K562 (cell line): ENCODE measurements at regions not wholly inside any gene's neighbourhood (a gene's known extent, or its start where the extent isn't known, plus 50 kb on each side); places are given as distances from the start of the nearest gene placed in this dataset.

Experiments used
- ATAC-seq: fragments of 200-7000 bp; cut with Tn5 transposase; 3 replicates; pipeline ENCODE4 v1.9.1; 2020; ENCODE audit warnings: moderate library complexity
- BruUV-seq: library from RNA; stranded (reverse); fragments of 400-500 nt; replicated peaks from 2 replicates; lab custom pipeline; 2021; lab: Mats Ljungman, UMichigan
- CTCF ChIA-PET: fragments of 300-600 bp; formaldehyde crosslinking; extraction: SDS; loops from one replicate; lab custom pipeline; 2021; ENCODE audit warnings: low intra/inter-chr PET ratio; lab: Yijun Ruan, JAX
- POLR2A ChIA-PET: fragments of 300-600, 350-650 bp; sonication (Branson Sonifier 250); formaldehyde crosslinking; extraction: SDS; loops from one replicate; lab custom pipeline; 2021; ENCODE audit warnings: antibody characterized with exemption, inconsistent platforms; lab: Yijun Ruan, JAX
- DNase-seq, 4 experiments: peaks; one replicate each; pipeline versions ENCODE4 v3.0.0 to v3.0.0-alpha.2; 2011 to 2018; ENCODE audit warnings: low spot score in 3 of 4, mixed read lengths in 3 of 4; ENCODE audit errors: extremely low read depth in 1 of 4
- FAIRE-seq: peaks from 2 replicates; lab custom pipeline; 2011; peaks lifted over from hg19 to GRCh38; lab: Jason Lieb, UNC
- H2AFZ ChIP-seq: 2 replicates; pipeline ENCODE4 v1.6.0; 2011; ENCODE audit warnings: low read depth, low read length, control low read depth, inconsistent platforms
- H3K27ac ChIP-seq: fragments of 200-600 bp; 3 replicates; pipeline ENCODE4 v1.8.0; 2011; ENCODE audit warnings: low read depth, mild to moderate bottlenecking, control low read depth, inconsistent platforms, low read length, moderate library complexity, mixed read lengths; ENCODE audit errors: extremely low read depth
- H3K27me3 ChIP-seq, 2 experiments: fragments of 300-600 bp in 1 of 2; 2 replicates in 1 of 2; 3 replicates in 1 of 2; pipeline versions ENCODE4 v1.6.0 to v1.8.0; 2011; ENCODE audit warnings: inconsistent platforms in 2 of 2, low read length in 2 of 2, mild to moderate bottlenecking in 1 of 2, mixed read lengths in 1 of 2, moderate library complexity in 1 of 2; ENCODE audit not compliant: control insufficient read depth in 2 of 2, insufficient read depth in 2 of 2
- H3K36me3 ChIP-seq: fragments of 300-600 bp; 3 replicates; pipeline ENCODE4 v1.8.0; 2011; ENCODE audit warnings: mild to moderate bottlenecking, low read length, inconsistent platforms; ENCODE audit not compliant: control insufficient read depth, insufficient read depth
- H3K4me1 ChIP-seq, 2 experiments: fragments of 200-600 bp in 1 of 2; replicated peaks in 1 of 2; 2 replicates in 1 of 2; 3 replicates in 1 of 2; pipeline versions ENCODE4 v1.5.1 to v1.8.0; 2011; ENCODE audit warnings: inconsistent platforms in 2 of 2, low read length in 2 of 2, mild to moderate bottlenecking in 1 of 2, mixed read lengths in 1 of 2, moderate library complexity in 1 of 2; ENCODE audit not compliant: control insufficient read depth in 2 of 2, insufficient read depth in 2 of 2
- H3K4me2 ChIP-seq: 2 replicates; pipeline ENCODE4 v1.6.1; 2011; ENCODE audit warnings: low read length, control low read depth, inconsistent platforms, mixed read lengths; ENCODE audit not compliant: insufficient read depth
- H3K4me3 ChIP-seq: fragments of 200-600 bp; sonication (generic), shearing (Covaris generic); 2 replicates; pipeline ENCODE4 v1.5.1; 2016; ENCODE audit warnings: control low read depth, inconsistent platforms
- H3K79me2 ChIP-seq: fragments of 200-600 bp; 3 replicates; pipeline ENCODE4 v1.8.0; 2011; ENCODE audit warnings: low read length, inconsistent platforms; ENCODE audit not compliant: control insufficient read depth, insufficient read depth
- H3K9ac ChIP-seq, 2 experiments: 2 replicates each; pipeline versions ENCODE4 v1.6.0 to v1.6.1; 2011; ENCODE audit warnings: low read depth in 2 of 2, low read length in 2 of 2, control low read depth in 1 of 2, inconsistent platforms in 1 of 2, mild to moderate bottlenecking in 1 of 2, mixed read lengths in 1 of 2; ENCODE audit not compliant: insufficient read depth in 1 of 2
- H3K9me1 ChIP-seq: one replicate; pipeline ENCODE4 v1.6.0; 2011; ENCODE audit warnings: inconsistent platforms, mild to moderate bottlenecking, low read length, moderate library complexity; ENCODE audit not compliant: control insufficient read depth, insufficient read depth
- H3K9me3 ChIP-seq: replicated peaks from 2 replicates; pipeline ENCODE4 v1.5.1; 2011; ENCODE audit warnings: low read depth, low read length, inconsistent platforms; ENCODE audit not compliant: control insufficient read depth, insufficient read depth
- H4K20me1 ChIP-seq: replicated peaks from 2 replicates; pipeline ENCODE4 v1.6.1; 2011; ENCODE audit warnings: low read length, inconsistent platforms, mixed read lengths; ENCODE audit not compliant: control insufficient read depth, insufficient read depth
- BHLHE40 ChIP-seq: IDR thresholded peaks from 2 replicates; pipeline ENCODE4 v1.6.1; 2011; ENCODE audit warnings: low read length, improper control_type of control experiment
- C11orf30 ChIP-seq: fragments of 450-650 bp; IDR thresholded peaks from 2 replicates; pipeline ENCODE4 v1.6.1; 2016; ENCODE audit warnings: low read depth, mild to moderate bottlenecking
- CHD4 ChIP-seq: fragments of 200-600 bp; sonication (generic); IDR thresholded peaks from 3 replicates; pipeline ENCODE4 v1.6.1; 2012; ENCODE audit warnings: low read depth, mild to moderate bottlenecking, mixed read lengths, low read length, inconsistent platforms; ENCODE audit not compliant: insufficient read depth, insufficient replicate concordance, poor library complexity, severe bottlenecking
- CREB5 ChIP-seq: fragments of 250-450 bp; sonication (Bioruptor Pico); IDR thresholded peaks from 2 replicates; pipeline ENCODE4 v1.5.0; 2020; ENCODE audit warnings: mild to moderate bottlenecking
- EP300 ChIP-seq: IDR thresholded peaks from 2 replicates; pipeline ENCODE4 v1.6.1; 2012; ENCODE audit warnings: low read length, improper control_type of control experiment
- GATAD2A ChIP-seq: fragments of 450-650 bp; IDR thresholded peaks from 2 replicates; pipeline ENCODE4 v1.6.1; 2017
- NCOA2 ChIP-seq, 2 experiments: fragments of 450-650 bp; IDR thresholded peaks; 2 replicates each; pipeline ENCODE4 v1.6.1; 2018; ENCODE audit warnings: mild to moderate bottlenecking in 2 of 2, moderate library complexity in 1 of 2; ENCODE audit not compliant: partially characterized antibody in 2 of 2
- NR2C2 ChIP-seq, 2 experiments: fragments of 200-800 bp in 1 of 2; sonication (Bioruptor generic) in 1 of 2; sonication (generic) in 1 of 2; formaldehyde crosslinking in 1 of 2; IDR thresholded peaks; 2 replicates each; pipeline versions ENCODE4 v1.6.1 to v1.8.0; 2016 to 2022; ENCODE audit warnings: mild to moderate bottlenecking in 1 of 2, missing compliant biosample characterization in 1 of 2, missing genetic modification characterization in 1 of 2, missing genetic modification reagents in 1 of 2
- PHB2 ChIP-seq: fragments of 450-650 bp; IDR thresholded peaks from 2 replicates; pipeline ENCODE4 v1.6.1; 2017; ENCODE audit warnings: low read depth
- PHF20 ChIP-seq: fragments of 450-650 bp; IDR thresholded peaks from 2 replicates; pipeline ENCODE4 v1.6.1; 2018; ENCODE audit not compliant: partially characterized antibody
- RFX1 ChIP-seq: fragments of 450-650 bp; IDR thresholded peaks from 2 replicates; pipeline ENCODE4 v1.6.1; 2016; ENCODE audit warnings: mild to moderate bottlenecking, moderate library complexity
- RUNX1 ChIP-seq: sonication (generic); IDR thresholded peaks from 2 replicates; pipeline ENCODE4 v1.6.1; 2016; ENCODE audit warnings: antibody characterized with exemption, low read depth
- SIX5 ChIP-seq, 2 experiments: IDR thresholded peaks; 2 replicates each; pipeline ENCODE4 v1.6.1; 2011; ENCODE audit warnings: low read length in 2 of 2, borderline replicate concordance in 1 of 2, low read depth in 1 of 2, mild to moderate bottlenecking in 1 of 2, moderate library complexity in 1 of 2; ENCODE audit not compliant: insufficient read depth in 1 of 2
- ZBED1 ChIP-seq: IDR thresholded peaks from 2 replicates; pipeline ENCODE4 v1.6.1; 2014
- ZBTB1 ChIP-seq: sonication (generic); formaldehyde crosslinking; IDR thresholded peaks from 2 replicates; pipeline ENCODE4 v1.8.1; 2023; ENCODE audit warnings: missing genetic modification reagents, low read depth, mild to moderate bottlenecking, borderline replicate concordance
- ZNF316 ChIP-seq: fragments of 450-650 bp; IDR thresholded peaks from 2 replicates; pipeline ENCODE4 v1.6.1; 2016
- ZNF77 ChIP-seq: fragments of 250-450 bp; sonication (Bioruptor Pico); IDR thresholded peaks from 2 replicates; pipeline ENCODE4 v1.5.0; 2020
- WGBS: fragments of 100-300 bp; shearing (Covaris generic); methylation state at CpG from one replicate; pipeline ENCODE4 v1.1.6; 2016; ENCODE audit warnings: low coverage, mixed read lengths; ENCODE audit not compliant: insufficient coverage; ENCODE audit errors: missing lambda C conversion rate; 5-methylcytosine and 5-hydroxymethylcytosine counted together
- in situ Hi-C: fragments of 300-500 bp; cut with MboI; formaldehyde crosslinking; loops from 4 replicates; pipeline ENCODE4 v1.15.0; 2018; ENCODE audit warnings: inconsistent platforms, mixed read lengths
- intact Hi-C: fragments of 100-400 bp; cut with micrococcal nuclease; formaldehyde crosslinking; loops from 2 replicates; pipeline ENCODE4 v1.14.2; 2022
- TF ChIP-seq, protein P1 (sequence below): fragments of 450-650 bp; formaldehyde crosslinking; IDR thresholded peaks from 2 replicates; pipeline ENCODE4 v1.4.0; 2020; ENCODE audit warnings: mild to moderate bottlenecking, moderate library complexity
- TF ChIP-seq, protein P2 (sequence below): sonication (generic); formaldehyde crosslinking; IDR thresholded peaks from 2 replicates; pipeline ENCODE4 v1.8.1; 2023; ENCODE audit warnings: mild to moderate bottlenecking, missing genetic modification reagents, moderate library complexity
- TF ChIP-seq, protein P3 (sequence below): fragments of 250-450 bp; sonication (Bioruptor Pico); IDR thresholded peaks from 2 replicates; pipeline ENCODE4 v1.8.0; 2021; ENCODE audit warnings: moderate library complexity, mild to moderate bottlenecking, inconsistent platforms

- in situ Hi-C loops = no loop called here
- no peaks in the 10 kb centered on the region for H4K20me1 ChIP-seq
- H3K9ac ChIP-seq = no peak overlapping the region
- DNase-seq (no peak), ATAC-seq (no peak), FAIRE-seq (no peak)
- BruUV-seq = no TSS peak
- no peaks in the 10 kb centered on the region for H3K36me3 ChIP-seq
- intact Hi-C loops = no loop called here
- H3K27me3 ChIP-seq = no peaks in the 10 kb centered on the region
- H3K9me1 ChIP-seq = no peaks in the 10 kb centered on the region
- no peaks in the 10 kb centered on the region for H3K79me2 ChIP-seq
- 0% methylated on average over 3 of the region's 3 CpGs for WGBS
- H3K4me2 ChIP-seq = no peak overlapping the region
- H3K9me3 ChIP-seq = peaks cover 4% of the 10 kb centered on the region; the same call in 1 of the 2 replicates
- no peak overlapping the region for H2AFZ ChIP-seq
- TF ChIP-seq ZBED1 = no peak
- TF ChIP-seq, protein P1, sequence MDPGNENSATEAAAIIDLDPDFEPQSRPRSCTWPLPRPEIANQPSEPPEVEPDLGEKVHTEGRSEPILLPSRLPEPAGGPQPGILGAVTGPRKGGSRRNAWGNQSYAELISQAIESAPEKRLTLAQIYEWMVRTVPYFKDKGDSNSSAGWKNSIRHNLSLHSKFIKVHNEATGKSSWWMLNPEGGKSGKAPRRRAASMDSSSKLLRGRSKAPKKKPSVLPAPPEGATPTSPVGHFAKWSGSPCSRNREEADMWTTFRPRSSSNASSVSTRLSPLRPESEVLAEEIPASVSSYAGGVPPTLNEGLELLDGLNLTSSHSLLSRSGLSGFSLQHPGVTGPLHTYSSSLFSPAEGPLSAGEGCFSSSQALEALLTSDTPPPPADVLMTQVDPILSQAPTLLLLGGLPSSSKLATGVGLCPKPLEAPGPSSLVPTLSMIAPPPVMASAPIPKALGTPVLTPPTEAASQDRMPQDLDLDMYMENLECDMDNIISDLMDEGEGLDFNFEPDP (CRISPR knock-in tag) = no peak
- TF ChIP-seq RFX1 = no peak
- no peak for TF ChIP-seq BHLHE40
- TF ChIP-seq, protein P2, sequence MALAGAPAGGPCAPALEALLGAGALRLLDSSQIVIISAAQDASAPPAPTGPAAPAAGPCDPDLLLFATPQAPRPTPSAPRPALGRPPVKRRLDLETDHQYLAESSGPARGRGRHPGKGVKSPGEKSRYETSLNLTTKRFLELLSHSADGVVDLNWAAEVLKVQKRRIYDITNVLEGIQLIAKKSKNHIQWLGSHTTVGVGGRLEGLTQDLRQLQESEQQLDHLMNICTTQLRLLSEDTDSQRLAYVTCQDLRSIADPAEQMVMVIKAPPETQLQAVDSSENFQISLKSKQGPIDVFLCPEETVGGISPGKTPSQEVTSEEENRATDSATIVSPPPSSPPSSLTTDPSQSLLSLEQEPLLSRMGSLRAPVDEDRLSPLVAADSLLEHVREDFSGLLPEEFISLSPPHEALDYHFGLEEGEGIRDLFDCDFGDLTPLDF (CRISPR knock-in tag) = no peak
- TF ChIP-seq ZNF316 = no peak
- no peak for TF ChIP-seq PHF20
- no peak for TF ChIP-seq GATAD2A
- TF ChIP-seq CHD4 = no peak
- no peak for TF ChIP-seq EP300
- TF ChIP-seq NCOA2 (IDR thresholded peaks at IDR 0.05; ENCODE audit: partially characterized antibody in 2 of 2) = no peak
- TF ChIP-seq ZNF77 = no peak
- TF ChIP-seq ZBTB1 = no peak
- TF ChIP-seq CREB5 (CRISPR knock-in tag) = no peak
- TF ChIP-seq NR2C2 (CRISPR knock-in tag; IDR thresholded peaks at IDR 0.05) = no peak
- no peak for TF ChIP-seq NR2C2 (tag; IDR thresholded peaks at IDR 0.05)
- TF ChIP-seq RUNX1 = no peak
- TF ChIP-seq C11orf30 = no peak
- no peak for TF ChIP-seq SIX5 (IDR thresholded peaks at IDR 0.05; ENCODE audit: borderline replicate concordance in 1 of 2, insufficient read depth in 1 of 2, low read depth in 1 of 2, low read length in 2 of 2)
- TF ChIP-seq, protein P3, sequence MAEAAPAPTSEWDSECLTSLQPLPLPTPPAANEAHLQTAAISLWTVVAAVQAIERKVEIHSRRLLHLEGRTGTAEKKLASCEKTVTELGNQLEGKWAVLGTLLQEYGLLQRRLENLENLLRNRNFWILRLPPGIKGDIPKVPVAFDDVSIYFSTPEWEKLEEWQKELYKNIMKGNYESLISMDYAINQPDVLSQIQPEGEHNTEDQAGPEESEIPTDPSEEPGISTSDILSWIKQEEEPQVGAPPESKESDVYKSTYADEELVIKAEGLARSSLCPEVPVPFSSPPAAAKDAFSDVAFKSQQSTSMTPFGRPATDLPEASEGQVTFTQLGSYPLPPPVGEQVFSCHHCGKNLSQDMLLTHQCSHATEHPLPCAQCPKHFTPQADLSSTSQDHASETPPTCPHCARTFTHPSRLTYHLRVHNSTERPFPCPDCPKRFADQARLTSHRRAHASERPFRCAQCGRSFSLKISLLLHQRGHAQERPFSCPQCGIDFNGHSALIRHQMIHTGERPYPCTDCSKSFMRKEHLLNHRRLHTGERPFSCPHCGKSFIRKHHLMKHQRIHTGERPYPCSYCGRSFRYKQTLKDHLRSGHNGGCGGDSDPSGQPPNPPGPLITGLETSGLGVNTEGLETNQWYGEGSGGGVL = no peak
- no peak for TF ChIP-seq PHB2
- H3K4me1 ChIP-seq = no peaks in the 10 kb centered on the region
- ChIA-PET POLR2A (no interaction called here), CTCF (no interaction called here)
- no peak overlapping the region for H3K4me3 ChIP-seq
- H3K27ac ChIP-seq = no peak overlapping the region
Measured at GRCh38 chr10:57964351-57964750, 303.3 kb downstream of the IPMK start.
